ENCODE measurements at regions not wholly inside any gene's neighbourhood (a gene's known extent, or its start where the extent isn't known, plus 50 kb on each side); places are given as distances from the start of the nearest gene placed in this dataset.

- TF ChIP-seq POLR2AphosphoS5 (IDR thresholded peaks at IDR 0.05; ENCODE audit: borderline replicate concordance, low read depth, low read length) (no peak), EZH2 (IDR thresholded peaks at IDR 0.05) (no peak), FOXP2 (optimal IDR thresholded peaks at IDR 0.05; ENCODE audit: control extremely low read depth, extremely low read length, insufficient read depth) (no peak)
These were observed 92.6 kb upstream of the TENM3 start for GRCh38 chr4:182150645-182151044.
